GM12892 (cell line): ENCODE measurements at regions not wholly inside any gene's neighbourhood (a gene's known extent, or its start where the extent isn't known, plus 50 kb on each side); places are given as distances from the start of the nearest gene placed in this dataset.

Experiments used
- POLR2A ChIP-seq: IDR thresholded peaks from 2 replicates; pipeline ENCODE4 v1.6.1; 2011; ENCODE audit warnings: low read depth, low read length, control low read depth
- TAF1 ChIP-seq: IDR thresholded peaks from 2 replicates; pipeline ENCODE4 v1.6.1; 2011; ENCODE audit warnings: low read depth, mild to moderate bottlenecking, control low read depth, low read length, borderline replicate concordance

DNA sequence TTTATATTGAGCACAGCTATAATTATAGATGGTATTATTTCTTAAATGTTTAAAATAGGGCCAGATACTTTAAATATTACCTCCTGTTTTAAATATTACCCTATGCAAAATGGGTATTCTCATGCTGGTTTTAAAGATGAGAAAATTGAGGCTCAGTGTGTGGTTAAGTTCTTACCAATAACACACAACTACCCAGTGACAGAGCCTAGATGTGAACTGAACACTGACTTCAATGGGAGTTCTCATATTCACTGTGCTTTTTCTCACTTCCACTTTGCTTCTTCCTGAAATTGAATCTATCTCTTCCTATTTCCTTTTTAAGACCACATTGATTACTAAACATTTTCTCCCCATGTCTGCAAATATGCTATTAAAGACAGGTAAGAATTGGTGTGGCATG is 135.8 kb upstream of the TUSC1 start:
- no peak for TF ChIP-seq POLR2A
- TF ChIP-seq TAF1, result no peak
